DMS53 (cell line): ENCODE measurements at regions not wholly inside any gene's neighbourhood (a gene's known extent, or its start where the extent isn't known, plus 50 kb on each side); places are given as distances from the start of the nearest gene placed in this dataset.
"Not testable (repeated sequence)": the region's sequence is repeated elsewhere in the genome, so short reads cannot be mapped to it uniquely, and the experiment has no call there.

Source experiments
- DNase-seq: peaks from one replicate; lab custom pipeline; 2025; lab: John Stamatoyannopoulos, UW

- no peak for DNase-seq
Measured at GRCh38 chr12:116430911-116431565, 128.1 kb upstream of the MAP1LC3B2 start.

DNA sequence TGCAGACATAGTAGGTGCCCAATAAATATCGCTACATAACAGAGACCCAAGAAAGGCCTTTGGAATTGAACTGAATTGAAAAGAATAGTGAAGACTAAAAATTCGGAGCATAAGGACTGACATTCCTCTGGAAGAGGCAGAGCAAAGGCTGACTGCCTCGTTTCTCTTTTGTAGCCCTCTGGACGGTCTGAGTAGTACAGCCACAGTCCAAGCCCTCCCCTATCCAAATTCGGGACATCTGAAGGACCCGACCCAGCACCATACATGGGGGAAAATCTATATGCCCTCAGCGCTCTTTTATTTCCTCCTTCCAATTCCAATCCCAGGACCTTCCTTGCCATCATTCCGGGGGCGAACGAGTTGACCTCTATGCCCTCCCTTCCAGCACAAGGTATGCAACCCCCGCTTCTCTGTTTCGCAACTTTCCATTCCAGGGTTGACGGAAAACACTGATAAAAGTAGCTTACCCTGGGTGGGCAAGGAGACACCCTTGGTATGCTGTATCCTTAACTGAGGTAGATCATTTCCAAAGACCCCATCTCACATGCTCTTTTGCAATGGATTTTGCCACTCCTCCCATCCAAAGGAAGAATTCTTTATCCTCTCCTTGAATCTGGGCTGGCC lies 127.4 kb upstream of the MAP1LC3B2 start:
- DNase-seq: no peak

DNA sequence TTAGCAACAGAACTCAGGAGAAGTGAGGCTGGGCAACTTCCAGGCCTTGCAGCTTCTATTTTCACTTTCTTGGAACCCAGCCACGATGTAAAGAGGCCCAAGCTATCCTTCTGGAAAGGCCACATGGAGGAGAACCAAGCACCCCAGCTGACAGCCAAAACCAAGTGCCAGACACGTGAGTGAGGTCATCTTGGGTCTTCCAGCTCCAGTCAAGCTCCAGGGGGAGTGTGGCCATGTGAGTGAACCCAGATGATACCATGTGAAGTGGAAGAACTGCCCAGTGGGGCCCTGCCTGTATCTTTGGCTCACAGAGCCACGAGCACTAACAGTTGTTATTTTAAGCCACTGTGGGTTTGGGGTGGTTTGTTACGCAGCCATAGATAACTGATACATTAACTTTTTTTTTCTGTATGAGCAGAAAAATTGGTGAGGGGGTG lies 126.8 kb upstream of the MAP1LC3B2 start:
- DNase-seq: no peak

- DNase-seq: no peak
Measured at GRCh38 chr12:116433249-116433648, 125.9 kb upstream of the MAP1LC3B2 start.

DNA sequence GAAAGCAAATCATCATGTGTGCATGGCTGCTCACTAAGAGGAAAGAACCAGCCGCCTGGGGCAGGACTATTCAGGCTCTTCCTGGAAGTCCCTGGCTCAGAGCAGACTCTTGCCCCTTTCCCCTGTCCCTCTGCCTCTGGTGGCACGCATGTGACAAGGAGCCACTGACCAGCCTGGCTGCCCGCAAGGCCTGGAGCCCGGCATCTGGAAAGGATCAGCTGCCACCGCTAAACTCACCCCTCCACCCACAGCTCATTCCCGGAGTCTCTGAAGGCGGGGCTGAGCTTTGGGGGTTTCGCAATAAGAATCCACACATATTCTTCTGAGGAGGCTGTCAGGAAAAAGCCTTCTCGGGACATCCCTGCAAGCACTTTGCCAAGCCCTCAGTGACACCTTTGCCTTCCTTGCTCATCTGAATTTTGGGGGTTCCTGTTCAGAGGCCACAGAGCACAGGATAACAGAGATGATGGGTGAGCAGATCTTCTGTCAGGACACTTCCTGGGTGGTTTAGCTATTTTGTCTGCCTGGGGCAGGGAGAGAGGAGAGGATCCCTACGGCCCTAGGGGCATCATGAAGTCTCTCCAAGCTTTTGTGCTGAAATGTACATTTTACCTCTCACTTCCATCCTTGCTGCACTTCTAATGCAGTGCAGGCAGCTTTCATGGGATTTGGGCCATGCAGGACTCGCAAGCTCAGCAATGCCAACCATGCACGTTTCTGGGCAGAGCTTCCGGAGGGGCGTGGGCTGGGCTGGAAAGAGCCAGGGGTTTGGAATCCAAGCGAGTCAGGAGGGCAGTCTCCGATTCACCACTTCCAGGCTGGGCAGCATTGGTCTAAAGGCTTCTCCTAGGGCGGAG lies 124.8 kb upstream of the MAP1LC3B2 start:
- DNase-seq: peak; percentile 85

GRCh38 chr12:116435984-116436383 lies 123.2 kb upstream of the MAP1LC3B2 start:
- DNase-seq: no peak

DNA sequence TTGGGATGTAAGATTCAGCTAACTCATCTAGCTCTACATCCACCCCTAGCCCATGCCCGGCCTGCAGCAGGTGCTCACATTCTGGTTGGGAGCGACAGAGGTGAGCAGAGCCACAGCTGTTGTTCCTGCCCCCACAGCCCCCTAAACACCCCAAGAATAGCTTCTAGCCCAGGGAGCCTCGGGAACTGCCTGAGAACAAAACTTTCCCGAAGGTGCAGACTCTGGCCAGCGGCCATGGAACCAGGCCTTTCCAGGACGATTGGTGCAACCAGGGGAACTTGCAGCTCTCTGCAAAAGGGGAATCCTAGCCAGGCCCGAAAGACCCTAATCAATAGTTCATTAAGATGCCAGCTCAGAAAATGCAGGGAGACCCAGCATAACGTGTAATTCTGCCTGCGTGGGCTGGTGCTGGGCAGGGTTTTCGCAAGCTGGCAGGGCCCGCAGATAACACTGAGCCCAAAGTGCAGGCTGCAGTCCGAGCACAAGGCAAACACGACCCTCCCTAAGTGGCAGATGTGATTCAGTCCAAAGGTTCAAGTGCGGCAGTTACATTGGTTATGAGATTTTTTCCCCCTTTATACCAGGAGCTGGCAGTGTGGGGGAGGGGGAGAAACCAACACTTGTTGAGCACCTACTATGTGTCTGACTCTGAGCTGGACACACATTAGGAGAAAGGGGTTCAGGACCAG lies 122.5 kb upstream of the MAP1LC3B2 start:
- no peak for DNase-seq

DNA sequence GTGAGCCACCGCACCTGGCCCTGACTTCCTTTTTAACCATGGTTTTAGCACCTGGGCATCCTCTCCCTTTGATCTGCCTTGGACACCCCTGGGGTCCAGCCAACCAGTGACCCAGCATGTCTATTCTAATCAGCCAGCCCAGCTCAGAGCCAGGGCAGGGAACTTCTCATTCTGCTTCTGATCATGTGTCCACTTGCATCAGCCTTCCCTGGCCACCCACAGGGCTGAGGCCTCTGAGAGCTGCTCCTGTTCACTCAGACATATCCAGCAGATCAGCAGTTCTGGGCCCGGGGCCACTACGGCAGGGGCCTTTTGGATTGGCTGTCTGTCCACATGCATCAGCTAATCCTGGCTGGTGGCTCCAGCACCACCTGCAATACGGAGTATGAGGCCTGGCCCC lies 117.9 kb upstream of the MAP1LC3B2 start:
- DNase-seq: no peak

DNA sequence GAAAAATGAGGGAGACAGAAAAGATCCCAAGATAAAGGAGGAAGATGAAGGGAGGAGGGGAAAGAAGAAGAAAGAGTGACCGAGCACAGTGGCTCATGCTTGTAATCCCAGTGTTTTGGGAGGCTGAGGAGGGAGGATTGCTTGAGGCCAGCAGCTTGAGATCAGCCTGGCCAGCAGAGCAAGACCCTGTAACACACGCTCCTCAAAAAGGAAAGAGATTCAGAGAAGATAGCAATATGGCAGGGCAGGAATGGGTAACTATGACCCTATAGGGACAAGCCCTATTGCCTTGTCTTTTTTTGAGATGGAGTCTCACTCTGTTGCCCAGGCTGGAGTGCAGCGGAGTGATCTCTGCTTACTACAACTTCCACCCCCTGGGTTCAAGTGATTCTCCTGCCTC lies 116.9 kb upstream of the MAP1LC3B2 start:
- no peak for DNase-seq

DNA sequence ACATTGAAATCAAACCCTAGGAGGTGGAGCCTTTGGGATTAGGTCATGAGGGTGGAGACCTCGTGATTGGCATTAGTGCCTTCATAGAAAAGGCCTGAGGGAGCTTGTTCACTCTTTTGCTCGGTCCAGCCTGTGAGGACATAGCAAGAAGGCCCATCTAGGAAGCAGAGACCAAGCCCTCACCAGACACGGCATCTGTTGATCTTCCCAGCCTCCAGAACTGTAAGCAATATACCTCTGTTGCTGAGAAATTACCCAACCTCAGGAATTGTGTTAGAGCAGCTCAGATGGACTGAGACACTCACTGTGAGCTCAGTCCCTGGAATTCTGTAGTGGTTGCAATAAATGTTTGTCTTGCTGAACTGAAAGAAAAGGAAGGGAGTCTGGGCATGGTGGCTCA lies 116.2 kb upstream of the MAP1LC3B2 start:
- no peak for DNase-seq

DNA sequence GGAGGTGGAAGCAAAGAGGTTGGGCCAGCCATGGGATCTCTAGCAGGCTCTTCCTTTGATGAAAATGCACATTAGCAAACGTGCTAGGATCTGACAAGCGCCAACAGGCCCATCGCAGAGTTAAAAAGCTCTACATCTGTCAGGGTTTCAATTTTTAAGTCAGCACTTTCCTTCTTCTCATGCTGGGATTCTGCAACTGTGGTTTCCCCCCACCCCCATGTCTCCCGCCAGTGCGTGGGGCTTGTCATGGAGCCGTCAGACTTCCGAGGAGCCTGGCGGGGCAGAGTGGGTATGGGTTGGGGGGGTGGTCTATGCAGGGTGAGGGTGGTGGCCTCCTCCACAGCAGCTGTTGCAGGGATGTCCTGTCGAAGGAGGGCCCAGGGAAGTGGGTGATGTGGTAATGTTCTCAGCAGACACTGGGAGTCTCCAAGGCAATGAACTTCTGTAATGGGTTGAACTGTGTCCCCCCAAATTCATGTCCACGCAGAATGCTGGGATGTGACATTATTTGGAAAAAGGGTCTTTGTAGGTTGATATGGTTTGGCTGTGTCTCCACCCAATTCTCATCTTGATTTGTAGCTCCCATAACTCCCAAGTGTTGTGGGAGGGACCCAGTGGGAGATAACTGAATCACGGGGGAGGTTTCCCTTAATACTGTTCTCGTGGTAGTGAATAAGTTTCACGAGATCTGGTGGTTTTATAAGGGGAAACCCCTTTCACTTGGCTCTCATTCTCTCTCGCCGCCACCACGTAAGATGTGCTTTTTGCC lies 115.2 kb upstream of the MAP1LC3B2 start:
- DNase-seq: no peak

GRCh38 chr12:116444590-116444943 lies 114.6 kb upstream of the MAP1LC3B2 start:
- no peak for DNase-seq

DNA sequence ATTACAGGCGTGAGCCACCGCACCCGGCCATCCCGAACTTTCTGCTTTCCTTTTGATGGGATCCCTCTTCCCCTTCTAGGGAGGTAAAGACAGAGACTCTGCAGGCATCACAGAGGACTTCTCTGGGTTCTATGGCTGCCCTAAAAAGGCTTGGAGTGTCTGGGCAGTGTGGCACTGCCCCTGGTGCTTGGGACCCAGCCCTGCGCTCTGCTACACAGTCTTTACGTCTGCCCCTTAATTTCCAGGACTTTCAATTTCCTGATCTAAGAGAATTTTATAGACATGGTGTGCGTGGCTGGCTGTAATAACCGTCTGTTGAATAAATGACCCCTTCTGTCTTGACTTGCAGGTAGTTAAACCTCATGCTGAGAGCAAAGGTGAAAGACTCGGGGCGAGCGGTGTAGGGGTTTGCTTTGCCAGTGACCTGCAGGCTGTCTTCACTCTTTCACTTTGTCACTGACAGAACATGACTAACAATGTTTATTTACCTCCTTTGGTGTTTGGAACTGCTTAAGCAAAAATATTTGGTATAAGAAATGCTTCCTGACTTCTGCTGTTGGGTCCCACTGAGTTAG lies 110.9 kb upstream of the MAP1LC3B2 start:
- no peak for DNase-seq

- DNase-seq: no peak
Measured at GRCh38 chr12:116450406-116450910, 108.7 kb upstream of the MAP1LC3B2 start.

- DNase-seq: not testable (repeated sequence)
Measured at GRCh38 chr12:116452975-116453374, 106.2 kb upstream of the MAP1LC3B2 start.

DNA sequence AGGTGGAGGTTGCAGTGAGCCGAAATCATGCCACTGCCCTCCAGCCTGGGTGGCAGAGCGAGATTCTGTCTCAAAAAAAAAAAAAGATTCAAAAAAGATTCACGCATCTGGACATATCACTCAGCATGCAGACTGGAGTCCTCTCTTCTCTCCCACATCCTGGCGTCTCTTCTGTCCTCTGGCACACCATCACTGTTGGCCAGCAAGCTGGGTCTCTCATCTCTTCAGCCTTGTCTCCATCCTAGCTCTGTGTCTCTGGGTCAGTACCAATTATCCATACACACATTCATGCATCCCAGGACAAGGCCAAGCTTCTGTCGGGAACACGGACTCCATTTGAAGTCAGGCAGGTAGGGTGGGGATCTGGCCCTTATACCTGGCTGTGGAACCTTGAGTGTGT lies 105.5 kb upstream of the MAP1LC3B2 start:
- DNase-seq: no peak

DNA sequence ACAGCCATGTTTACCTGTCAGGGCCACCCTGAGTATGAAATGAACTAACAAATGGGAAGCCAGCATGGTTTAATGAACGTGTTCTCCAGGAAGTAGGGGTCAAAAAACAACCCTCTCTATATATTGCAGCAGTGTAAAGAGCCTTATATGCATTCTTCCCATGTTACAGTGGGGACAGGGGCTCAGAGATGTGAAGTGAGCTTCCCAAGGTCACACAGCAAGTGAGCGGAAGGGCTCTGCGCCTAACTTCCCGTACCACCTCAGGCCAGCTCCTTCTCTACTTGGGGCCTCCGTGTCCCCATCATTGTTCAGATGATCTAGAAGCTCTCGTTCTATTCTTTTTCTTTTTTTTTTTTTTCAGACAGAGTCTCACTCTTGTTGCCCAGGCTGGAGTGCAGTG lies 105.1 kb upstream of the MAP1LC3B2 start:
- no peak for DNase-seq

- no peak for DNase-seq
Measured at GRCh38 chr12:116454950-116455447, 104.2 kb upstream of the MAP1LC3B2 start.

GRCh38 chr12:116455540-116456329 lies 103.4 kb upstream of the MAP1LC3B2 start:
- DNase-seq: peak; percentile 75
